HepG2 (cell line): ENCODE measurements at regions not wholly inside any gene's neighbourhood (a gene's known extent, or its start where the extent isn't known, plus 50 kb on each side); places are given as distances from the start of the nearest gene placed in this dataset.
A peak's percentile ranks its signal among the peaks of the same experiment; 100 is the strongest.

ENCODE experiments used
- BRF2 ChIP-seq: sonication (generic); formaldehyde crosslinking; IDR thresholded peaks from 2 replicates; pipeline ENCODE4 v1.8.1; 2022; ENCODE audit warnings: mild to moderate bottlenecking, missing genetic modification reagents
- KLF11 ChIP-seq: IDR thresholded peaks from 2 replicates; pipeline ENCODE4 v1.6.1; 2016; ENCODE audit warnings: missing compliant biosample characterization
- NR2F1 ChIP-seq, 2 experiments: fragments of 450-650 bp in 1 of 2; formaldehyde crosslinking in 1 of 2; IDR thresholded peaks; 2 replicates each; pipeline versions ENCODE4 v1.5.0 to v1.6.1; 2016 to 2020; ENCODE audit warnings: mild to moderate bottlenecking in 1 of 2, missing compliant biosample characterization in 1 of 2, missing genetic modification reagents in 1 of 2, moderate library complexity in 1 of 2
- SIX1 ChIP-seq: sonication (generic); formaldehyde crosslinking; IDR thresholded peaks from 2 replicates; pipeline ENCODE4 v1.4.0; 2020; ENCODE audit warnings: missing genetic modification reagents, borderline replicate concordance
- SKIL ChIP-seq: sonication (generic); formaldehyde crosslinking; IDR thresholded peaks from 2 replicates; pipeline ENCODE4 v1.8.0; 2022; ENCODE audit warnings: missing genetic modification reagents, mild to moderate bottlenecking, moderate library complexity, borderline replicate concordance
- SOX6 ChIP-seq, 2 experiments: fragments of 450-650 bp in 1 of 2; sonication (generic) in 1 of 2; formaldehyde crosslinking in 1 of 2; IDR thresholded peaks; 2 replicates each; pipeline versions ENCODE4 v1.4.0 to v1.6.1; 2017 to 2020; ENCODE audit warnings: antibody characterized with exemption in 1 of 2, mild to moderate bottlenecking in 1 of 2, missing genetic modification reagents in 1 of 2
- STAG1 ChIP-seq: sonication (generic); formaldehyde crosslinking; IDR thresholded peaks from 2 replicates; pipeline ENCODE4 v1.4.0; 2020; ENCODE audit warnings: missing genetic modification reagents
- STAT5B ChIP-seq: sonication (generic); formaldehyde crosslinking; IDR thresholded peaks from 2 replicates; pipeline ENCODE4 v1.4.0; 2020; ENCODE audit warnings: missing genetic modification reagents
- TOE1 ChIP-seq: sonication (generic); formaldehyde crosslinking; IDR thresholded peaks from 2 replicates; pipeline ENCODE4 v1.4.0; 2020; ENCODE audit warnings: mild to moderate bottlenecking, missing genetic modification reagents
- ZNF224 ChIP-seq: sonication (generic); formaldehyde crosslinking; IDR thresholded peaks from 2 replicates; pipeline ENCODE4 v1.5.0; 2020; ENCODE audit warnings: mild to moderate bottlenecking, missing genetic modification reagents
- ZNF264 ChIP-seq: sonication (generic); formaldehyde crosslinking; IDR thresholded peaks from 2 replicates; pipeline ENCODE4 v1.4.0; 2020; ENCODE audit warnings: missing genetic modification reagents
- ZNF329 ChIP-seq: sonication (generic); formaldehyde crosslinking; IDR thresholded peaks from 2 replicates; pipeline ENCODE4 v1.9.0; 2021; ENCODE audit warnings: low read depth, mild to moderate bottlenecking, missing genetic modification reagents
- ZNF432 ChIP-seq: sonication (generic); formaldehyde crosslinking; IDR thresholded peaks from 2 replicates; pipeline ENCODE4 v1.5.0; 2020; ENCODE audit warnings: missing genetic modification reagents, mild to moderate bottlenecking, borderline replicate concordance
- ZNF468 ChIP-seq: sonication (generic); formaldehyde crosslinking; IDR thresholded peaks from 2 replicates; pipeline ENCODE4 v1.8.0; 2022; ENCODE audit warnings: mild to moderate bottlenecking, moderate library complexity, missing genetic modification reagents
- ZNF713 ChIP-seq: sonication (generic); formaldehyde crosslinking; IDR thresholded peaks from 2 replicates; pipeline ENCODE4 v1.4.0; 2020; ENCODE audit warnings: mild to moderate bottlenecking, missing genetic modification reagents
- TF ChIP-seq, protein P1 (sequence below): IDR thresholded peaks from 2 replicates; pipeline ENCODE4 v1.6.1; 2016; ENCODE audit warnings: low read depth, missing genetic modification reagents, missing compliant biosample characterization
- TF ChIP-seq, protein P2 (sequence below): sonication (generic); formaldehyde crosslinking; IDR thresholded peaks from 2 replicates; pipeline ENCODE4 v1.4.0; 2020; ENCODE audit warnings: missing genetic modification reagents

GRCh38 chr16:10265770-10266615 lies 83.8 kb upstream of the GRIN2A start (continued):
- TF ChIP-seq, protein P1, sequence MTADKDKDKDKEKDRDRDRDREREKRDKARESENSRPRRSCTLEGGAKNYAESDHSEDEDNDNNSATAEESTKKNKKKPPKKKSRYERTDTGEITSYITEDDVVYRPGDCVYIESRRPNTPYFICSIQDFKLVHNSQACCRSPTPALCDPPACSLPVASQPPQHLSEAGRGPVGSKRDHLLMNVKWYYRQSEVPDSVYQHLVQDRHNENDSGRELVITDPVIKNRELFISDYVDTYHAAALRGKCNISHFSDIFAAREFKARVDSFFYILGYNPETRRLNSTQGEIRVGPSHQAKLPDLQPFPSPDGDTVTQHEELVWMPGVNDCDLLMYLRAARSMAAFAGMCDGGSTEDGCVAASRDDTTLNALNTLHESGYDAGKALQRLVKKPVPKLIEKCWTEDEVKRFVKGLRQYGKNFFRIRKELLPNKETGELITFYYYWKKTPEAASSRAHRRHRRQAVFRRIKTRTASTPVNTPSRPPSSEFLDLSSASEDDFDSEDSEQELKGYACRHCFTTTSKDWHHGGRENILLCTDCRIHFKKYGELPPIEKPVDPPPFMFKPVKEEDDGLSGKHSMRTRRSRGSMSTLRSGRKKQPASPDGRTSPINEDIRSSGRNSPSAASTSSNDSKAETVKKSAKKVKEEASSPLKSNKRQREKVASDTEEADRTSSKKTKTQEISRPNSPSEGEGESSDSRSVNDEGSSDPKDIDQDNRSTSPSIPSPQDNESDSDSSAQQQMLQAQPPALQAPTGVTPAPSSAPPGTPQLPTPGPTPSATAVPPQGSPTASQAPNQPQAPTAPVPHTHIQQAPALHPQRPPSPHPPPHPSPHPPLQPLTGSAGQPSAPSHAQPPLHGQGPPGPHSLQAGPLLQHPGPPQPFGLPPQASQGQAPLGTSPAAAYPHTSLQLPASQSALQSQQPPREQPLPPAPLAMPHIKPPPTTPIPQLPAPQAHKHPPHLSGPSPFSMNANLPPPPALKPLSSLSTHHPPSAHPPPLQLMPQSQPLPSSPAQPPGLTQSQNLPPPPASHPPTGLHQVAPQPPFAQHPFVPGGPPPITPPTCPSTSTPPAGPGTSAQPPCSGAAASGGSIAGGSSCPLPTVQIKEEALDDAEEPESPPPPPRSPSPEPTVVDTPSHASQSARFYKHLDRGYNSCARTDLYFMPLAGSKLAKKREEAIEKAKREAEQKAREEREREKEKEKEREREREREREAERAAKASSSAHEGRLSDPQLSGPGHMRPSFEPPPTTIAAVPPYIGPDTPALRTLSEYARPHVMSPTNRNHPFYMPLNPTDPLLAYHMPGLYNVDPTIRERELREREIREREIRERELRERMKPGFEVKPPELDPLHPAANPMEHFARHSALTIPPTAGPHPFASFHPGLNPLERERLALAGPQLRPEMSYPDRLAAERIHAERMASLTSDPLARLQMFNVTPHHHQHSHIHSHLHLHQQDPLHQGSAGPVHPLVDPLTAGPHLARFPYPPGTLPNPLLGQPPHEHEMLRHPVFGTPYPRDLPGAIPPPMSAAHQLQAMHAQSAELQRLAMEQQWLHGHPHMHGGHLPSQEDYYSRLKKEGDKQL (CRISPR knock-in tag): peak; percentile 98
- peak; percentile 99 for TF ChIP-seq BRF2 (CRISPR knock-in tag)
- peak; percentile 97 for TF ChIP-seq ZNF224 (CRISPR knock-in tag)
- TF ChIP-seq TOE1: peak; percentile 92
- no peak for TF ChIP-seq ZNF468 (CRISPR knock-in tag)
- TF ChIP-seq KLF11 (CRISPR knock-in tag): peak; percentile 93
- peak; percentile 97 for TF ChIP-seq SKIL (CRISPR knock-in tag)
- peak; percentile 70; the same call in 1 of the 2 replicates for TF ChIP-seq ZNF432 (CRISPR knock-in tag)
- peak; percentile 96 for TF ChIP-seq SIX1 (CRISPR knock-in tag)
- 0 out of 2 replicates have a peak, but pooled peaks have one; percentile 51 for TF ChIP-seq ZNF713 (CRISPR knock-in tag)
- peak; percentile 20; the same call in 1 of the 2 replicates for TF ChIP-seq STAT5B (CRISPR knock-in tag)
- TF ChIP-seq NR2F1 (CRISPR knock-in tag; IDR thresholded peaks at IDR 0.05): peak; percentile 85 to 94
- no peak for TF ChIP-seq ZNF329 (CRISPR knock-in tag)
- peak; percentile 92 for TF ChIP-seq ZNF264 (CRISPR knock-in tag)
- peak; percentile 41 for TF ChIP-seq STAG1
- TF ChIP-seq SOX6 (IDR thresholded peaks at IDR 0.05): no peak
- peak; percentile 98 for TF ChIP-seq SOX6 (CRISPR knock-in tag; IDR thresholded peaks at IDR 0.05)
- TF ChIP-seq, protein P2, sequence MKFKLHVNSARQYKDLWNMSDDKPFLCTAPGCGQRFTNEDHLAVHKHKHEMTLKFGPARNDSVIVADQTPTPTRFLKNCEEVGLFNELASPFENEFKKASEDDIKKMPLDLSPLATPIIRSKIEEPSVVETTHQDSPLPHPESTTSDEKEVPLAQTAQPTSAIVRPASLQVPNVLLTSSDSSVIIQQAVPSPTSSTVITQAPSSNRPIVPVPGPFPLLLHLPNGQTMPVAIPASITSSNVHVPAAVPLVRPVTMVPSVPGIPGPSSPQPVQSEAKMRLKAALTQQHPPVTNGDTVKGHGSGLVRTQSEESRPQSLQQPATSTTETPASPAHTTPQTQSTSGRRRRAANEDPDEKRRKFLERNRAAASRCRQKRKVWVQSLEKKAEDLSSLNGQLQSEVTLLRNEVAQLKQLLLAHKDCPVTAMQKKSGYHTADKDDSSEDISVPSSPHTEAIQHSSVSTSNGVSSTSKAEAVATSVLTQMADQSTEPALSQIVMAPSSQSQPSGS (CRISPR knock-in tag): peak; percentile 97
